H1 (cell line): ENCODE measurements at regions not wholly inside any gene's neighbourhood (a gene's known extent, or its start where the extent isn't known, plus 50 kb on each side); places are given as distances from the start of the nearest gene placed in this dataset.

Experiments used
- CTCF ChIA-PET: fragments of 300-600 bp; sonication (Branson Sonifier 250); formaldehyde crosslinking; loops from one replicate; lab custom pipeline; 2021; ENCODE audit not compliant: partially characterized antibody; lab: Charles Lee
- POLR2A ChIA-PET: fragments of 300-600 bp; sonication (Branson Sonifier 250); formaldehyde crosslinking; loops from one replicate; lab custom pipeline; 2021; ENCODE audit warnings: inconsistent platforms; ENCODE audit not compliant: partially characterized antibody; lab: Charles Lee
- DNase-seq, 2 experiments: peaks; one replicate each; pipeline versions ENCODE4 v3.0.0 to v3.0.0-alpha.2; 2010 to 2022; ENCODE audit warnings: low spot score in 2 of 2, low read depth in 1 of 2, mixed read lengths in 1 of 2
- FAIRE-seq: peaks from 2 replicates; lab custom pipeline; 2011; peaks lifted over from hg19 to GRCh38; lab: Jason Lieb, UNC
- H2AFZ ChIP-seq: 2 replicates; pipeline ENCODE4 v1.8.1; 2012; ENCODE audit warnings: low read length, inconsistent platforms
- H2AK5ac ChIP-seq: 2 replicates; pipeline ENCODE4 v1.6.1; 2013; ENCODE audit warnings: low read depth, low read length
- H2BK120ac ChIP-seq: replicated peaks from 2 replicates; pipeline ENCODE3; 2013; ENCODE audit warnings: low read depth, low read length, inconsistent platforms
- H2BK12ac ChIP-seq: 2 replicates; pipeline ENCODE4 v1.6.1; 2013; ENCODE audit warnings: low read depth, low read length
- H2BK15ac ChIP-seq: 2 replicates; pipeline ENCODE4 v1.6.1; 2013; ENCODE audit warnings: low read length
- H2BK20ac ChIP-seq: 2 replicates; pipeline ENCODE4 v1.6.1; 2013; ENCODE audit warnings: low read length
- H2BK5ac ChIP-seq: 2 replicates; pipeline ENCODE4 v1.6.1; 2013; ENCODE audit warnings: low read depth, low read length
- H3K14ac ChIP-seq: 2 replicates; pipeline ENCODE4 v1.6.1; 2013; ENCODE audit warnings: inconsistent platforms; ENCODE audit not compliant: insufficient read length
- H3K18ac ChIP-seq: 2 replicates; pipeline ENCODE4 v1.6.1; 2013; ENCODE audit warnings: low read length; ENCODE audit errors: extremely low read depth
- H3K23ac ChIP-seq: 2 replicates; pipeline ENCODE4 v1.6.1; 2013; ENCODE audit warnings: inconsistent platforms; ENCODE audit not compliant: insufficient read length
- H3K23me2 ChIP-seq: 2 replicates; pipeline ENCODE4 v1.6.1; 2013; ENCODE audit warnings: low read depth, low read length
- H3K27ac ChIP-seq: 2 replicates; pipeline ENCODE4 v1.6.1; 2011; ENCODE audit warnings: low read depth, low read length, inconsistent platforms
- H3K27me3 ChIP-seq, 4 experiments: replicated peaks in 1 of 4; 1 replicate in 1 of 4; 2 replicates in 3 of 4; pipeline versions ENCODE4 v1.6.1 to v1.8.1; 2011 to 2013; ENCODE audit warnings: low read length in 3 of 4, mild to moderate bottlenecking in 3 of 4, inconsistent platforms in 2 of 4, mixed read lengths in 2 of 4, moderate library complexity in 1 of 4; ENCODE audit not compliant: control insufficient read depth in 3 of 4, insufficient read depth in 3 of 4; ENCODE audit errors: extremely low read depth in 1 of 4
- H3K36me3 ChIP-seq, 4 experiments: 2 replicates each; pipeline versions ENCODE4 v1.6.1 to v1.8.1; 2011 to 2013; ENCODE audit warnings: mild to moderate bottlenecking in 4 of 4, low read length in 3 of 4, moderate library complexity in 2 of 4, control low read depth in 1 of 4, inconsistent platforms in 1 of 4; ENCODE audit not compliant: insufficient read depth in 4 of 4, control insufficient read depth in 2 of 4
- H3K4ac ChIP-seq: replicated peaks from 2 replicates; pipeline ENCODE3; 2013; ENCODE audit warnings: low read length, low read depth, mixed read lengths, inconsistent platforms; ENCODE audit not compliant: insufficient read length
- H3K4me1 ChIP-seq, 4 experiments: replicated peaks in 1 of 4; 1 replicate in 1 of 4; 2 replicates in 3 of 4; pipeline versions ENCODE4 v1.6.1 to v1.8.1; 2011 to 2013; ENCODE audit warnings: low read length in 3 of 4, inconsistent platforms in 2 of 4, mixed read lengths in 1 of 4; ENCODE audit not compliant: insufficient read depth in 4 of 4, control insufficient read depth in 3 of 4
- H3K4me2 ChIP-seq, 2 experiments: 2 replicates each; pipeline versions ENCODE4 v1.6.1 to v1.8.1; 2011 to 2013; ENCODE audit warnings: low read depth in 2 of 2, low read length in 2 of 2, control low read depth in 1 of 2, inconsistent platforms in 1 of 2, mild to moderate bottlenecking in 1 of 2; ENCODE audit not compliant: insufficient read depth in 1 of 2
- H3K4me3 ChIP-seq, 4 experiments: fragments of 200-600, 300-600 bp in 1 of 4; sonication (generic), shearing (Covaris generic), sonication (Bioruptor Twin) in 1 of 4; 2 replicates each; pipeline versions ENCODE4 v1.5.1 to v1.8.1; 2011 to 2016; ENCODE audit warnings: low read length in 4 of 4, low read depth in 3 of 4, control low read depth in 2 of 4, inconsistent platforms in 2 of 4, mild to moderate bottlenecking in 2 of 4, mixed read lengths in 1 of 4, moderate library complexity in 1 of 4; ENCODE audit not compliant: insufficient read depth in 2 of 4; ENCODE audit errors: extremely low read depth in 1 of 4
- H3K56ac ChIP-seq: replicated peaks from 2 replicates; pipeline ENCODE3; 2013; ENCODE audit warnings: low read depth, mild to moderate bottlenecking, mixed read lengths, low read length, inconsistent platforms; ENCODE audit not compliant: insufficient read length
- H3K79me1 ChIP-seq: 2 replicates; pipeline ENCODE4 v1.6.1; 2013; ENCODE audit warnings: low read depth, low read length, control low read depth
- H3K79me2 ChIP-seq, 2 experiments: 2 replicates each; pipeline versions ENCODE4 v1.6.1 to v1.8.1; 2012 to 2013; ENCODE audit warnings: low read length in 2 of 2, mild to moderate bottlenecking in 2 of 2, inconsistent platforms in 1 of 2; ENCODE audit not compliant: insufficient read depth in 2 of 2, control insufficient read depth in 1 of 2
- H3K9ac ChIP-seq, 4 experiments: replicated peaks in 1 of 4; 1 replicate in 1 of 4; 2 replicates in 3 of 4; pipeline versions ENCODE4 v1.6.1 to v1.8.1; 2011 to 2013; ENCODE audit warnings: low read depth in 3 of 4, low read length in 3 of 4, control low read depth in 2 of 4, mild to moderate bottlenecking in 2 of 4, moderate library complexity in 2 of 4, inconsistent platforms in 1 of 4; ENCODE audit errors: extremely low read depth in 1 of 4
- H3K9me3 ChIP-seq, 2 experiments: 2 replicates each; pipeline versions ENCODE4 v1.6.1 to v1.8.1; 2012 to 2013; ENCODE audit warnings: mild to moderate bottlenecking in 2 of 2, moderate library complexity in 2 of 2, control low read depth in 1 of 2, inconsistent platforms in 1 of 2, low read depth in 1 of 2, low read length in 1 of 2, mixed read lengths in 1 of 2; ENCODE audit not compliant: insufficient read depth in 2 of 2
- H4K20me1 ChIP-seq, 2 experiments: replicated peaks in 1 of 2; 2 replicates each; pipeline versions ENCODE3 to v1.8.1; 2011 to 2013; ENCODE audit warnings: inconsistent platforms in 2 of 2, low read length in 2 of 2, mild to moderate bottlenecking in 1 of 2; ENCODE audit not compliant: insufficient read depth in 2 of 2, control insufficient read depth in 1 of 2
- H4K5ac ChIP-seq: 2 replicates; pipeline ENCODE4 v1.6.1; 2013; ENCODE audit warnings: low read length, low read depth, mixed read lengths, inconsistent platforms; ENCODE audit not compliant: insufficient read length
- H4K8ac ChIP-seq: 2 replicates; pipeline ENCODE4 v1.8.0; 2013; ENCODE audit warnings: mild to moderate bottlenecking, moderate library complexity, low read length, inconsistent platforms; ENCODE audit not compliant: insufficient read depth; ENCODE audit errors: extremely low read depth
- H4K91ac ChIP-seq: replicated peaks from 2 replicates; pipeline ENCODE3; 2013; ENCODE audit warnings: low read length, mixed read lengths, inconsistent platforms; ENCODE audit not compliant: insufficient read length
- CEBPB ChIP-seq: IDR thresholded peaks from 2 replicates; pipeline ENCODE4 v1.6.1; 2012; ENCODE audit warnings: low read depth, low read length
- POU5F1 ChIP-seq: IDR thresholded peaks from 2 replicates; pipeline ENCODE4 v1.6.1; 2011; ENCODE audit warnings: low read depth, mild to moderate bottlenecking, low read length, moderate library complexity
- WGBS, 2 experiments: shearing (Covaris generic) in 1 of 2; methylation state at CpG; one replicate each; pipeline versions ENCODE4 v1.1.6 to v1.1.7; 2013 to 2015; ENCODE audit warnings: low lambda C conversion rate in 2 of 2, mixed read lengths in 2 of 2, inconsistent platforms in 1 of 2, low coverage in 1 of 2, missing lambda C conversion rate in 1 of 2; ENCODE audit not compliant: insufficient replicate concordance in 2 of 2, insufficient coverage in 1 of 2, insufficient read length in 1 of 2; ENCODE audit errors: extremely low coverage in 1 of 2, missing lambda C conversion rate in 1 of 2; 5-methylcytosine and 5-hydroxymethylcytosine counted together

GRCh38 chrX:45508454-45508853, 307.8 kb upstream of the DIPK2B start:
- Histone ChIP-seq H3K79me1 (no peaks in the 10 kb centered on the region), H3K4me3 (no peak overlapping the region), H4K20me1 (no peaks in the 10 kb centered on the region), H3K14ac (no peak overlapping the region), H3K27ac (no peak overlapping the region), H2AK5ac (no peak overlapping the region), H2BK15ac (no peak overlapping the region), H4K5ac (no peak overlapping the region), H2BK120ac (no peak overlapping the region), H2BK20ac (no peak overlapping the region), H3K23me2 (no peaks in the 10 kb centered on the region), H2BK12ac (no peak overlapping the region), H3K18ac (no peak overlapping the region), H4K91ac (no peak overlapping the region), H3K4ac (no peak overlapping the region), H3K23ac (no peak overlapping the region), H3K36me3 (no peaks in the 10 kb centered on the region; a peak in 1 of 8 replicates), H2BK5ac (no peak overlapping the region), H3K56ac (no peak overlapping the region), H3K9me3 (peaks cover 0 to 12% of the 10 kb centered on the region in 2 experiments; a peak in 1 of 4 replicates), H3K27me3 (no peaks in the 10 kb centered on the region), H3K79me2 (no peaks in the 10 kb centered on the region), H2AFZ (no peak overlapping the region), H3K4me2 (no peak overlapping the region), H3K4me1 (no peaks in the 10 kb centered on the region; a peak in 1 of 7 replicates), H4K8ac (no peak overlapping the region), H3K9ac (no peak overlapping the region)
- TF ChIP-seq CEBPB (no peak), POU5F1 (no peak)
- POLR2A ChIA-PET, result no interaction called here
- FAIRE-seq (no peak), DNase-seq (no peak)
- 100% methylated on average over 2 of the region's 2 CpGs; no CpG with 5 or more reads in 1 of the 2 experiments for WGBS, 2 experiments
- CTCF ChIA-PET, result no interaction called here
